HG02763 (cell line): ENCODE measurements at regions not wholly inside any gene's neighbourhood (a gene's known extent, or its start where the extent isn't known, plus 50 kb on each side); places are given as distances from the start of the nearest gene placed in this dataset.
"Not testable (repeated sequence)": the region's sequence is repeated elsewhere in the genome, so short reads cannot be mapped to it uniquely, and the experiment has no call there.

Source experiments
- ATAC-seq: cut with Tn5 transposase; IDR thresholded peaks from one replicate; pipeline ENCODE4 v1.9.1; 2021; ENCODE audit warnings: mild to moderate bottlenecking, moderate library complexity; ENCODE audit not compliant: unreplicated experiment

GRCh38 chr15:38115121-38115520 is 137.5 kb upstream of the SPRED1 start:
- ATAC-seq, result no peak

- no peak for ATAC-seq
Measured at GRCh38 chr15:38117781-38118180, 134.9 kb upstream of the SPRED1 start.

- ATAC-seq, result not testable (repeated sequence)
Measured at GRCh38 chr15:38119865-38120264, 132.8 kb upstream of the SPRED1 start.

DNA sequence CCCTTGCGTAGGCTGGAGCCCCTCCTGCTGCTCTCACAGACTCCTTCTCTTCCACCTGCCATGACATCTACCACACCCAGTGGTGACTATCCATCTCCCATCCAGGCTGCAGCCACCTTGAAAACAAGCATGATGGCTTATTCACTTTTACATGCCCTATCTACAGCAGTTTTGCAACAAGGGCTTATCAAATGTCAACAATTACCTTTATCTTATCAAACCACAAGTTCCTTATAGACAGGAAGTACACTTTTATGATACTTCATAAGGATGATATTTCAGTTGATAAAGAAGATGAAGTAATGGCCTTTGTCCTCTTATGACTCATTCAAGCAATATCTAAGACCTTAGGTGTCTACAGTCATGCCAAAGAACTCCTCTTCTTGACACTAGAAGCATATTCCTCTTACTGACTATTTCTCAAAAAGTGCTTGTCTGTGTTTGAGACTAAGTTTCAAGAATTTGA is 125.3 kb upstream of the SPRED1 start:
- no peak for ATAC-seq

- no peak for ATAC-seq
Measured at GRCh38 chr15:38128341-38128781, 124.3 kb upstream of the SPRED1 start.

GRCh38 chr15:38128921-38129320 is 123.7 kb upstream of the SPRED1 start:
- ATAC-seq, result no peak

DNA sequence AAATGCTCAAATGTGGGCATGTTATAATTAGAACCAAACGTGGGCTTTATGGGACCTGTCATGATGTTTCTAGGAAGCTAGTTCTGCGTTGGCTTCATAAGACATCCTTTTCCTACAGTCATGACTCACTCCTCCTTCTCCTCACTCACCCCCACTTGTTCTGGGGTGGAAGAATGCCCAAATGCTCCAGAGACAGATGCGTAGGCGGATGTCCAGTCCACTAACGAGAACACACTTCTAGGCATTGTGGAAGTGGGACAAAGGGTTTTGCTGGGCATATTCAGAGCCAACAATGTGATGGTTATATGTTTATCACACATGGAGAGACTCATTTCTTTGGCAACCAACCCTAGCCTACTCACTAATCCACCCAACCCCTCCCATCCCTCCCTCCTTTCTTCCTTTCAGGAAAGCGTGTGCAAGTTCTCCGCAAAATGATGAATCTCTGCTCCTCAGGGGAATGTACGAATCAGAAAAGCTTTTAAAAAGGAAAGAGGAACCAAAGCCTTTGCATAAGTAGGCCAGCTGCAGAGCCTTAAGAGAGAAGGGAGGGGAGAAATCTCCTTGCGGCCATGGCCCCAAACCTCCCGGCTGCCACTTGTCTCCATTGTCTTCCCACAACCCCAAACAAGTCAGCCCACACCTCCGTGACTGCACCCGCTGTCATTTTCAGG is 123.0 kb upstream of the SPRED1 start:
- ATAC-seq, result peak; percentile 72

DNA sequence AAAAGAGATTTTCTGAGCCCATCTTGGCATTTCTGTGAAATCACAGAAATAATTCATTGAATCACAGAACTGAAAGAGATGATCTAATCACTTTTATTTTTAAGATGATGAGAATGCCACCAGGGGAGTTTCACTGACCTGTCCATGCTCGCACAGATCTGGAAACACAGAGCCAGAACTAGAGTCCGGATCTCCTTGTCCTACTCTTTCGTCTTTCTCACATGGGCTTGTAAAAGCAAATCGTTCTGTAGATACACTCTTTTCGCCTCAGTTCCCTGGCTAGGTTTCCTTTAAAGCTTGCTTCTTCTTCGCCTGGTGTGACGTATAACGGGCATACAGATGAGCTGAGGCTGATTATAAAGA is 122.5 kb upstream of the SPRED1 start:
- ATAC-seq, result peak; percentile 19

- no peak for ATAC-seq
Measured at GRCh38 chr15:38130740-38131498, 121.7 kb upstream of the SPRED1 start.

GRCh38 chr15:38134252-38134651 is 118.4 kb upstream of the SPRED1 start:
- ATAC-seq, result no peak

GRCh38 chr15:38142195-38142594 is 110.4 kb upstream of the SPRED1 start:
- ATAC-seq, result not testable (repeated sequence)

- ATAC-seq, result no peak
Measured at GRCh38 chr15:38144921-38145320, 107.7 kb upstream of the SPRED1 start.

DNA sequence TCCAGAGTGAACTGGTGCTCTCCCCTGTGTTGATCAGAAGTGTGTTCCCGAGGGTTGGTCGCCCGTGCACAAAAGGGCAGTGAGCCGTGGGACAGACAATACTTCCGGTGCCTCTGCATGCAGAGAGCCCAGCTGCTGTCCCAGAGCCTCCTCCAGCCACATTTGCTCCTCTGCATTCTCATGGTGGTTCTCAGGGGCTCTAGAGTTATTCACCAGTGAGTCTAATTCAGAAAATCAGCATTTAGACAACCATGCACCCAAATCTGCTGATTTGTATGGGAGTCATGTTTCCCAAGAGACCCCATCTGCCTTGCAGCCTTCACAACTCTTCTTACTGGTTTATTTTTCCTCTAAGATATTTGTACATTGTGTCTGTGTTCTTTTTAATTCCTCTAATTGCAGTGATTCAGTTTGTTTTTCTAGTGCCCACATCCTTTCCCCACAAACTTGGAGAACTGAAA is 107.0 kb upstream of the SPRED1 start:
- ATAC-seq, result no peak

DNA sequence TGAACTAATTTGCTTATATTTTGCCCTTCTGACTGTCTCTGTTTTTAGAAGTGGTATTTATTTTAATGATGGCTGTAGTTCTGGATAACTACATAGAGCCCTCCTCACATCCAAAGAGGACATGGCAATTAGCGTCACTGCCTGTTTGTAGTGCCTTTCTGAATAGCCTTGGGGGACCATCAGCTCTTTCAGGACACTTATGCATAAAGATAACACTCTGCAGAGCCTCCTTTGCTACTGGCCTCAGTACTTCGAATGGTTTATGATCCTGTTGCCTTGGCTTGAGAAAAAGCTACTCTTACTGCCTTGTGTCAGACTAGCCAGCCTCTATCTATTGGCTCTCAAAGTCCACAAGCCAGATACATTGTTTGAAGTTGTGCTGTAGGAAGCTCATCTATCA is 105.4 kb upstream of the SPRED1 start:
- ATAC-seq, result no peak

DNA sequence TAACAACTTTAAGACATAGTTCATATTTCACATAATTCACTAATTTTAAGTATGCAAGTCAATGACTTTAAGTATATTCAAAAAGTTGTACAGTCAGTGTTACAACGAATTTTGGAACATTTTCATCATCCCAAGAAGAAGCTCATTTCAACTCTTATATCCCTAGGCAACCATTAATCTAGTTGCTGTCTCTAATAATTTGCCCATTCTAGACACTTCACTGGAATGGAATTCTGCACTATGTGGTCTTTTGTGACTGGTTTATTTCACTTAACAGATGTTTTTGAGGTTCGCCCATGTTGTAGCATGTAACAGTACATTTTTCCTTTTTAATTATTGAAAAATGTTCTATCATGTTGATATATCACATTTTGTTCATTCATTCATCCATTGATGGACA is 104.2 kb upstream of the SPRED1 start:
- ATAC-seq, result no peak

- no peak for ATAC-seq
Measured at GRCh38 chr15:38149315-38149714, 103.3 kb upstream of the SPRED1 start.

- no peak for ATAC-seq
Measured at GRCh38 chr15:38150148-38150547, 102.5 kb upstream of the SPRED1 start.

DNA sequence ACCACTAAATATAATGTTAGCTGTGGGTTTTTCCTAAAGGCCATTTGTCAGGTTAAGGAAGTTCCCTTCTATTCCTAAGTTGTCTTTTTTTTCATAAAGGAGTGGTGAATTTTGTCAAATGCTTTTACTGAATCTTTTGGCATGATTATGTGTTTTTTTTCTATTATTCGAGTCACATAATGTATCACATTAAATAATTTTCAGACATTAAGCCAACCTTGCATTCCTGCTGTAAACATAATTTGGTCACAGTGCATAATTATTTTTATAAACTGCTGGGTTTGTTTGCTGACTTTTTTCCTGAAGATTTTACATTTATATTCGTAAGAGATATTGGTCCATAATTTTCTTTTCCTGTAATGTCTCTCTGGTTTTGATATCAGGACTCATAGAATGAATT is 101.8 kb upstream of the SPRED1 start:
- ATAC-seq, result no peak

- ATAC-seq, result no peak
Measured at GRCh38 chr15:38153781-38154180, 98.9 kb upstream of the SPRED1 start.

DNA sequence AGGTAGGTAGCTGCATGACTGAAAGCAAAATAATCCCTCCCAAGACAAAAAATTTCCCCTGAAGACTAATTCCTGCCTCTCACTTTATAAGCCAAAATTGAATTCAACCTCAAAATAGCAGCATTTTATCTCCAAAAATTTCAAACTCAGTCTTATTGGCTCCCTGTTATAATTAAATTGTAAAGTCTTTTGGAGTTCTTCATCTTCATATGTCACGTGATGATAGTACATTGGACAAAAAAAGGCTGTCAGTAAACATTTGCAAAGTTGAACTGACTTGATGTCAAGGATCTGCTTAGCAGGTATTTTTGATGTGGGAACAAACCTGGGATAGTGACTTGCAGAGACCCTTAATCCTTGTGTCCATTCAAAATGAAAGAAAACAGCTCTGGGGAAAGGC is 98.4 kb upstream of the SPRED1 start:
- no peak for ATAC-seq

GRCh38 chr15:38154837-38155236 is 97.8 kb upstream of the SPRED1 start:
- ATAC-seq, result no peak

DNA sequence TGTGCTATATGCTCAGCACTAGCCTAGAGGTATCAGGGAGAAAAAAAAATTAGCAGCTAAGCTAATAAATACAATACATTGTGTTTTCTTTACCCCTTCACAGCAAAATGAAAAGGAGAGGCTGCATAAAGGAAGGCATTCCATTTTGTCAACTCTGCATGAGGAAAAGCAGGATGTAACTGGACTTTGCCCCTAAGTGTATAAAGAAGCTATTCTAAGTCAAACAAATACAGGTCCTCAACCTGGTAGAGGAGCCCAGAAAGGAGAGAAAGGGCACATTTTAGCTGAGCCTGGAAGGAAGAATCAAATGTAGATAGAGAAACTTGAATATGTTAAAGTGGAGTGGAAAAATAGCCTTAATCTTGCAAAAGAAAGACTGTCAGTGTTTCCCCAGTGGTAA is 89.0 kb upstream of the SPRED1 start:
- ATAC-seq, result no peak
